H9 (cell line): ENCODE measurements at regions not wholly inside any gene's neighbourhood (a gene's known extent, or its start where the extent isn't known, plus 50 kb on each side); places are given as distances from the start of the nearest gene placed in this dataset.

Source experiments
- DNase-seq: peaks from one replicate; pipeline ENCODE4 v3.0.0-alpha.2; 2017
- H2AFZ ChIP-seq: one replicate; pipeline ENCODE4 v1.6.1; 2013; ENCODE audit warnings: mild to moderate bottlenecking, low read length, control low read depth, moderate library complexity
- H2AK5ac ChIP-seq: 2 replicates; pipeline ENCODE4 v1.6.1; 2013; ENCODE audit warnings: low read length, control low read depth, mixed read lengths; ENCODE audit not compliant: insufficient read length
- H2BK120ac ChIP-seq: one replicate; pipeline ENCODE4 v1.6.1; 2013; ENCODE audit warnings: low read depth, mild to moderate bottlenecking, low read length, control low read depth, inconsistent platforms; ENCODE audit not compliant: poor library complexity, severe bottlenecking
- H2BK12ac ChIP-seq: 2 replicates; pipeline ENCODE4 v1.6.1; 2013; ENCODE audit warnings: low read length, control low read depth, mixed read lengths, low read depth; ENCODE audit not compliant: insufficient read length
- H2BK15ac ChIP-seq: 2 replicates; pipeline ENCODE4 v1.6.1; 2013; ENCODE audit warnings: low read depth, low read length, control low read depth
- H2BK20ac ChIP-seq: one replicate; pipeline ENCODE4 v1.6.1; 2013; ENCODE audit warnings: low read depth, mild to moderate bottlenecking, low read length, control low read depth, inconsistent platforms; ENCODE audit not compliant: poor library complexity, severe bottlenecking
- H2BK5ac ChIP-seq: 2 replicates; pipeline ENCODE4 v1.6.1; 2013; ENCODE audit warnings: low read length, control low read depth, mixed read lengths; ENCODE audit not compliant: insufficient read length
- H3K14ac ChIP-seq: 2 replicates; pipeline ENCODE4 v1.6.1; 2013; ENCODE audit warnings: low read length, control low read depth; ENCODE audit not compliant: insufficient read depth
- H3K18ac ChIP-seq: 2 replicates; pipeline ENCODE4 v1.6.1; 2013; ENCODE audit warnings: low read depth, mild to moderate bottlenecking, mixed read lengths, low read length, control low read depth; ENCODE audit not compliant: insufficient read length
- H3K23ac ChIP-seq: 2 replicates; pipeline ENCODE4 v1.6.1; 2013; ENCODE audit warnings: low read length, control low read depth, mixed read lengths, low read depth; ENCODE audit not compliant: insufficient read length
- H3K23me2 ChIP-seq: 2 replicates; pipeline ENCODE4 v1.6.1; 2013; ENCODE audit warnings: low read depth, mild to moderate bottlenecking, mixed read lengths, low read length, control low read depth; ENCODE audit not compliant: insufficient read length, poor library complexity, severe bottlenecking
- H3K27ac ChIP-seq: 2 replicates; pipeline ENCODE4 v1.5.1; 2013; ENCODE audit warnings: low read length, control low read depth, mixed read lengths, low read depth; ENCODE audit not compliant: insufficient read length
- H3K27me3 ChIP-seq: 2 replicates; pipeline ENCODE4 v1.6.1; 2013; ENCODE audit warnings: low read length, control low read depth, inconsistent platforms; ENCODE audit not compliant: insufficient read depth
- H3K4ac ChIP-seq: 2 replicates; pipeline ENCODE4 v1.6.1; 2013; ENCODE audit warnings: low read depth, mild to moderate bottlenecking, control low read depth, inconsistent platforms, low read length, moderate library complexity
- H3K4me1 ChIP-seq: 2 replicates; pipeline ENCODE4 v1.6.1; 2013; ENCODE audit warnings: low read length, control low read depth, inconsistent platforms; ENCODE audit not compliant: insufficient read depth
- H3K4me2 ChIP-seq: 2 replicates; pipeline ENCODE4 v1.6.1; 2013; ENCODE audit warnings: low read length, control low read depth, mixed read lengths; ENCODE audit not compliant: insufficient read length, insufficient read depth
- H3K56ac ChIP-seq: 2 replicates; pipeline ENCODE4 v1.6.1; 2013; ENCODE audit warnings: low read depth, mild to moderate bottlenecking, mixed read lengths, low read length, control low read depth; ENCODE audit not compliant: insufficient read length
- H3K79me1 ChIP-seq: 2 replicates; pipeline ENCODE4 v1.6.1; 2013; ENCODE audit warnings: low read depth, mild to moderate bottlenecking, moderate library complexity, low read length, control low read depth, inconsistent platforms; ENCODE audit not compliant: insufficient read depth, poor library complexity, severe bottlenecking
- H3K79me2 ChIP-seq: 2 replicates; pipeline ENCODE4 v1.6.1; 2013; ENCODE audit warnings: low read length, control low read depth, inconsistent platforms; ENCODE audit not compliant: insufficient read depth
- H3K9ac ChIP-seq: 2 replicates; pipeline ENCODE4 v1.6.1; 2013; ENCODE audit warnings: low read length, control low read depth, mixed read lengths; ENCODE audit not compliant: insufficient read length; ENCODE audit errors: extremely low read depth
- H3K9me3 ChIP-seq: one replicate; pipeline ENCODE4 v1.6.1; 2013; ENCODE audit warnings: low read depth, low read length, inconsistent platforms; ENCODE audit not compliant: control insufficient read depth
- H3T11ph ChIP-seq: one replicate; pipeline ENCODE4 v1.6.1; 2013; ENCODE audit warnings: mild to moderate bottlenecking, low read length, control low read depth, inconsistent platforms
- H4K20me1 ChIP-seq: one replicate; pipeline ENCODE4 v1.6.1; 2013; ENCODE audit not compliant: control insufficient read depth, insufficient read length, insufficient read depth
- H4K5ac ChIP-seq: 2 replicates; pipeline ENCODE4 v1.6.1; 2013; ENCODE audit warnings: low read depth, mild to moderate bottlenecking, mixed read lengths, low read length, control low read depth; ENCODE audit not compliant: insufficient read length
- H4K8ac ChIP-seq: replicated peaks from 2 replicates; pipeline ENCODE4 v1.6.1; 2013; ENCODE audit warnings: low read length, control low read depth, mixed read lengths, low read depth; ENCODE audit not compliant: insufficient read length
- H4K91ac ChIP-seq: 2 replicates; pipeline ENCODE4 v1.6.1; 2013; ENCODE audit warnings: low read depth, mild to moderate bottlenecking, moderate library complexity, mixed read lengths, low read length, control low read depth; ENCODE audit not compliant: insufficient read length
- H3K27ac Mint-ChIP-seq, 3 experiments: 2 replicates in 2 of 3; 3 replicates in 1 of 3; pipeline ENCODE4 v1.8.0; 2020 to 2021; ENCODE audit warnings: mixed read lengths in 3 of 3, mild to moderate bottlenecking in 1 of 3, moderate library complexity in 1 of 3
- H3K27me3 Mint-ChIP-seq: 2 replicates; pipeline ENCODE4 v1.8.0; 2021; ENCODE audit warnings: low read depth, mild to moderate bottlenecking, moderate library complexity, mixed read lengths
- H3K36me3 Mint-ChIP-seq, 3 experiments: 2 replicates in 2 of 3; 3 replicates in 1 of 3; pipeline ENCODE4 v1.8.0; 2020 to 2021; ENCODE audit warnings: low read depth in 3 of 3, mixed read lengths in 3 of 3; ENCODE audit not compliant: insufficient read depth in 1 of 3
- H3K4me1 Mint-ChIP-seq, 2 experiments: 2 replicates each; pipeline ENCODE4 v1.8.0; 2020; ENCODE audit warnings: mixed read lengths in 2 of 2
- H3K4me3 Mint-ChIP-seq, 2 experiments: 2 replicates in 1 of 2; 3 replicates in 1 of 2; pipeline ENCODE4 v1.8.0; 2020 to 2021; ENCODE audit warnings: mild to moderate bottlenecking in 2 of 2, mixed read lengths in 2 of 2, moderate library complexity in 1 of 2
- H3K9me3 Mint-ChIP-seq, 2 experiments: 2 replicates in 1 of 2; 3 replicates in 1 of 2; pipeline ENCODE4 v1.8.0; 2020; ENCODE audit warnings: mild to moderate bottlenecking in 2 of 2, mixed read lengths in 2 of 2, moderate library complexity in 1 of 2
- WGBS: extraction: QIAGEN DNeasy Blood & Tissue Kit; methylation state at CpG from one replicate; pipeline ENCODE4 v1.1.7; 2013; ENCODE audit warnings: missing lambda C conversion rate, low lambda C conversion rate, mixed read lengths; ENCODE audit not compliant: insufficient read length; ENCODE audit errors: extremely low coverage; 5-methylcytosine and 5-hydroxymethylcytosine counted together
- TF ChIP-seq, protein P1 (sequence below): fragments of 200-600 bp; sonication (generic); conservative IDR thresholded peaks from 3 replicates; pipeline ENCODE4 v1.8.0; 2021; ENCODE audit warnings: antibody characterized with exemption, mild to moderate bottlenecking

GRCh38 chr19:42662712-42663111 is 68.0 kb upstream of the CEACAM8 start:
- H4K91ac ChIP-seq: no peak overlapping the region
- no peak overlapping the region for H3K27ac ChIP-seq
- TF ChIP-seq, protein P1, sequence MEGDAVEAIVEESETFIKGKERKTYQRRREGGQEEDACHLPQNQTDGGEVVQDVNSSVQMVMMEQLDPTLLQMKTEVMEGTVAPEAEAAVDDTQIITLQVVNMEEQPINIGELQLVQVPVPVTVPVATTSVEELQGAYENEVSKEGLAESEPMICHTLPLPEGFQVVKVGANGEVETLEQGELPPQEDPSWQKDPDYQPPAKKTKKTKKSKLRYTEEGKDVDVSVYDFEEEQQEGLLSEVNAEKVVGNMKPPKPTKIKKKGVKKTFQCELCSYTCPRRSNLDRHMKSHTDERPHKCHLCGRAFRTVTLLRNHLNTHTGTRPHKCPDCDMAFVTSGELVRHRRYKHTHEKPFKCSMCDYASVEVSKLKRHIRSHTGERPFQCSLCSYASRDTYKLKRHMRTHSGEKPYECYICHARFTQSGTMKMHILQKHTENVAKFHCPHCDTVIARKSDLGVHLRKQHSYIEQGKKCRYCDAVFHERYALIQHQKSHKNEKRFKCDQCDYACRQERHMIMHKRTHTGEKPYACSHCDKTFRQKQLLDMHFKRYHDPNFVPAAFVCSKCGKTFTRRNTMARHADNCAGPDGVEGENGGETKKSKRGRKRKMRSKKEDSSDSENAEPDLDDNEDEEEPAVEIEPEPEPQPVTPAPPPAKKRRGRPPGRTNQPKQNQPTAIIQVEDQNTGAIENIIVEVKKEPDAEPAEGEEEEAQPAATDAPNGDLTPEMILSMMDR: no peak
- H3K79me1 ChIP-seq: no peaks in the 10 kb centered on the region
- peaks cover 73% of the 10 kb centered on the region for H3K9me3 ChIP-seq
- WGBS: no CpG with 5 or more reads among the region's 2 CpGs
- no peak overlapping the region for H3K18ac ChIP-seq
- Mint-ChIP-seq H3K4me3 (no peak overlapping the region), H3K36me3 (peaks cover 0 to 13% (median 7%) of the 10 kb centered on the region in 3 experiments; a peak in 3 of 7 replicates), H3K9me3 (peaks cover 85 to 87% of the 10 kb centered on the region in 2 experiments), H3K4me1 (no peaks in the 10 kb centered on the region), H3K27ac (no peak overlapping the region), H3K27me3 (peaks cover 3% of the 10 kb centered on the region)
- no peak overlapping the region for H2BK5ac ChIP-seq
- no peaks in the 10 kb centered on the region for H3K79me2 ChIP-seq
- no peak for DNase-seq
- H3K4ac ChIP-seq: no peak overlapping the region
- H2BK12ac ChIP-seq: no peak overlapping the region
- no peaks in the 10 kb centered on the region for H3K27me3 ChIP-seq
- H3T11ph ChIP-seq: no peak overlapping the region
- no peak overlapping the region for H2BK15ac ChIP-seq
- no peak overlapping the region for H2AFZ ChIP-seq
- H3K4me1 ChIP-seq: no peaks in the 10 kb centered on the region
- no peak overlapping the region for H4K5ac ChIP-seq
- no peak overlapping the region for H3K4me2 ChIP-seq
- H3K9ac ChIP-seq: no peak overlapping the region
- no peak overlapping the region for H2BK20ac ChIP-seq
- H2BK120ac ChIP-seq: no peak overlapping the region
- H2AK5ac ChIP-seq: no peak overlapping the region
- no peak overlapping the region for H3K56ac ChIP-seq
- no peaks in the 10 kb centered on the region for H4K20me1 ChIP-seq
- H4K8ac ChIP-seq: no peak overlapping the region
- no peaks in the 10 kb centered on the region for H3K23me2 ChIP-seq
- H3K23ac ChIP-seq: no peak overlapping the region
- H3K14ac ChIP-seq: no peak overlapping the region
